ENCODE measurements at regions not wholly inside any gene's neighbourhood (a gene's known extent, or its start where the extent isn't known, plus 50 kb on each side); places are given as distances from the start of the nearest gene placed in this dataset.

DNA sequence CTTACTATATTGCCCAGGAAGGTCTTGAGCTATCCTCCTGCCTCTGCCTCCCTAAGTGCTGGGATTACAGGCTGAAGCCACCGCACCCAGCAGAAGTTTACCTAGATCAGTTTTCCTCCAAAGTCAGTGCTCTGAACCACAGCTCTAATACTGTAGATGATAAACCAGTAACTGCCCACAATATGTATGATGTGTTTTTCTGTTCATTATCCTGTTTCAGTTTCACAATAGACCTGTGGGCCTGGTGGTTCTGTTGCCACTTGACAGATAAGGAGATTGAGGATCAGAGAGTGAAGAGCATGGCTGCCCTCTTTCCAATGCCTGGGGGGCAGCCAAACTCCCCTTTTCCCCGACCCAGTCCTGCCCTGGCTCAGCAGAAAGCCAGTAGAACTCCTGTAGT lies 87.0 kb downstream of the EFNB1 start:
- TF ChIP-seq, protein P1, sequence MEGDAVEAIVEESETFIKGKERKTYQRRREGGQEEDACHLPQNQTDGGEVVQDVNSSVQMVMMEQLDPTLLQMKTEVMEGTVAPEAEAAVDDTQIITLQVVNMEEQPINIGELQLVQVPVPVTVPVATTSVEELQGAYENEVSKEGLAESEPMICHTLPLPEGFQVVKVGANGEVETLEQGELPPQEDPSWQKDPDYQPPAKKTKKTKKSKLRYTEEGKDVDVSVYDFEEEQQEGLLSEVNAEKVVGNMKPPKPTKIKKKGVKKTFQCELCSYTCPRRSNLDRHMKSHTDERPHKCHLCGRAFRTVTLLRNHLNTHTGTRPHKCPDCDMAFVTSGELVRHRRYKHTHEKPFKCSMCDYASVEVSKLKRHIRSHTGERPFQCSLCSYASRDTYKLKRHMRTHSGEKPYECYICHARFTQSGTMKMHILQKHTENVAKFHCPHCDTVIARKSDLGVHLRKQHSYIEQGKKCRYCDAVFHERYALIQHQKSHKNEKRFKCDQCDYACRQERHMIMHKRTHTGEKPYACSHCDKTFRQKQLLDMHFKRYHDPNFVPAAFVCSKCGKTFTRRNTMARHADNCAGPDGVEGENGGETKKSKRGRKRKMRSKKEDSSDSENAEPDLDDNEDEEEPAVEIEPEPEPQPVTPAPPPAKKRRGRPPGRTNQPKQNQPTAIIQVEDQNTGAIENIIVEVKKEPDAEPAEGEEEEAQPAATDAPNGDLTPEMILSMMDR (IDR thresholded peaks at IDR 0.05): no peak
- no peak for TF ChIP-seq ZFX (IDR thresholded peaks at IDR 0.05; ENCODE audit: borderline replicate concordance)
